Endothelial cell of umbilical vein (primary cell): ENCODE measurements at regions not wholly inside any gene's neighbourhood (a gene's known extent, or its start where the extent isn't known, plus 50 kb on each side); places are given as distances from the start of the nearest gene placed in this dataset.

Source experiments
- BruUV-seq: library from RNA; stranded (reverse); fragments of 400-500 nt; replicated peaks from 2 replicates; lab custom pipeline; 2021; lab: Mats Ljungman, UMichigan
- CTCF ChIA-PET: fragments of 300-600, 350-600 bp; sonication (Branson Sonifier 250); formaldehyde crosslinking; loops from one replicate; lab custom pipeline; 2021; ENCODE audit warnings: antibody characterized with exemption, inconsistent platforms; lab: Charles Lee
- POLR2A ChIA-PET: fragments of 300-600, 350-600 bp; sonication (Branson Sonifier 250); formaldehyde crosslinking; loops from one replicate; lab custom pipeline; 2021; ENCODE audit warnings: antibody characterized with exemption, inconsistent platforms; lab: Charles Lee
- DNase-seq: peaks from one replicate; pipeline ENCODE4 v3.0.0-alpha.2; 2011; ENCODE audit warnings: low read depth, low spot score
- FAIRE-seq: peaks from 2 replicates; lab custom pipeline; 2011; peaks lifted over from hg19 to GRCh38; lab: Jason Lieb, UNC
- H2AFZ ChIP-seq: 2 replicates; pipeline ENCODE4 v1.6.0; 2012; ENCODE audit warnings: low read depth, low read length, control low read depth, inconsistent platforms
- H3K27ac ChIP-seq: 2 replicates; pipeline ENCODE4 v1.5.1; 2011; ENCODE audit warnings: low read depth, mild to moderate bottlenecking, control low read depth, low read length, moderate library complexity; ENCODE audit not compliant: insufficient read depth
- H3K27me3 ChIP-seq, 2 experiments: 2 replicates each; pipeline versions ENCODE4 v1.6.0 to v1.6.1; 2011; ENCODE audit warnings: low read length in 2 of 2, mixed read lengths in 1 of 2; ENCODE audit not compliant: control insufficient read depth in 2 of 2, insufficient read depth in 2 of 2
- H3K36me3 ChIP-seq, 2 experiments: 2 replicates in 1 of 2; 3 replicates in 1 of 2; pipeline ENCODE4 v1.5.1; 2011; ENCODE audit warnings: low read length in 2 of 2, mild to moderate bottlenecking in 1 of 2, moderate library complexity in 1 of 2; ENCODE audit not compliant: control insufficient read depth in 2 of 2, insufficient read depth in 2 of 2; ENCODE audit errors: extremely low read depth in 1 of 2
- H3K4me1 ChIP-seq: 3 replicates; pipeline ENCODE4 v1.5.1; 2011; ENCODE audit warnings: mild to moderate bottlenecking, low read length; ENCODE audit not compliant: control insufficient read depth, insufficient read depth; ENCODE audit errors: extremely low read depth
- H3K4me2 ChIP-seq: 2 replicates; pipeline ENCODE4 v1.6.1; 2011; ENCODE audit warnings: low read length, control low read depth, mixed read lengths; ENCODE audit not compliant: insufficient read depth
- H3K4me3 ChIP-seq, 3 experiments: fragments of 200-600 bp in 1 of 3; sonication (generic), shearing (Covaris generic) in 1 of 3; replicated peaks in 1 of 3; 2 replicates each; pipeline ENCODE4 v1.5.1; 2011 to 2016; ENCODE audit warnings: control low read depth in 3 of 3, low read length in 3 of 3, mild to moderate bottlenecking in 2 of 3, inconsistent platforms in 1 of 3, low read depth in 1 of 3, moderate library complexity in 1 of 3; ENCODE audit not compliant: insufficient read depth in 1 of 3
- H3K79me2 ChIP-seq: 2 replicates; pipeline ENCODE4 v1.6.0; 2012; ENCODE audit warnings: low read length, inconsistent platforms; ENCODE audit not compliant: control insufficient read depth, insufficient read depth
- H3K9ac ChIP-seq: replicated peaks from 2 replicates; pipeline ENCODE3; 2011; ENCODE audit warnings: low read length, control low read depth; ENCODE audit not compliant: insufficient read depth; ENCODE audit errors: extremely low read depth
- H3K9me1 ChIP-seq: replicated peaks from 3 replicates; pipeline ENCODE4 v1.6.0; 2011; ENCODE audit warnings: mild to moderate bottlenecking, low read length; ENCODE audit not compliant: control insufficient read depth, insufficient read depth; ENCODE audit errors: extremely low read depth
- H3K9me3 ChIP-seq: replicated peaks from 2 replicates; pipeline ENCODE4 v1.5.1; 2012; ENCODE audit warnings: low read length, inconsistent platforms; ENCODE audit not compliant: control insufficient read depth, insufficient read depth
- H4K20me1 ChIP-seq: replicated peaks from 2 replicates; pipeline ENCODE3; 2011; ENCODE audit warnings: mild to moderate bottlenecking, low read length; ENCODE audit not compliant: control insufficient read depth, insufficient read depth; ENCODE audit errors: extremely low read depth
- FOS ChIP-seq: IDR thresholded peaks from 2 replicates; pipeline ENCODE4 v1.6.1; 2011; ENCODE audit warnings: mild to moderate bottlenecking, low read length, moderate library complexity, borderline replicate concordance; ENCODE audit not compliant: insufficient read depth
- JUN ChIP-seq: IDR thresholded peaks from 2 replicates; pipeline ENCODE4 v1.6.1; 2011; ENCODE audit warnings: borderline replicate concordance, low read depth; ENCODE audit not compliant: insufficient read length, insufficient read depth
- dilution Hi-C: fragments of 300-500 bp; cut with MboI; formaldehyde crosslinking; loops from one replicate; pipeline ENCODE4 v1.15.0; 2019; ENCODE audit warnings: low sequenced_read_pairs; ENCODE audit not compliant: extremely low pct_ligation_motif_present
- intact Hi-C: fragments of 100-400 bp; cut with micrococcal nuclease; formaldehyde crosslinking; loops from one replicate; pipeline ENCODE4 v1.10.0; 2022
- TF ChIP-seq, protein P1 (sequence below), 2 donors: IDR thresholded peaks; 1 replicate in 1 of 2; 2 replicates in 1 of 2; pipeline ENCODE4 v1.5.1; 2011; ENCODE audit warnings: low read length in 2 of 2, mild to moderate bottlenecking in 2 of 2, moderate library complexity in 2 of 2, control low read depth in 1 of 2, inconsistent platforms in 1 of 2, low read depth in 1 of 2; ENCODE audit not compliant: insufficient read depth in 1 of 2; ENCODE audit errors: extremely low read depth in 1 of 2

DNA sequence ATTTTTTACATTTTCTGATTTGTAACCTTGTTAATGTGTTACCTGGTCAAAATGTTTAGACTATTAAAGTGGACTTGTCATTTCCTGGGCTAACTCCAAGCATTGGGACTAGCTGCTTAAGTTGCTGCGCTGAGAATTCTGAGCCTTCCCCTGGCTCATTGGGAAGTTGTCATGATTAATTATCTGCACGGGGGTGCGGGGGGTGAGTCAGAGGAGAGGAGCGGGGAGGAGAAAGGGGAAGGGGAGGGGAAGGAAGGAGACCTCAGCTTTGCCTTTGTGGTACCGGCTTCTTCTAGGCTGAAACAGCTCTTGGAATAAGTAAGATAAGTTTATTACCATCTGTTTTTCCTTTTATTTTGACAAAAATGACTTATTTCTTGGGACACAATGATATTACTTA is 52.9 kb upstream of the APCDD1 start:
- no peaks in the 10 kb centered on the region for H3K9me1 ChIP-seq
- no peaks in the 10 kb centered on the region for H3K79me2 ChIP-seq
- H4K20me1 ChIP-seq = no peaks in the 10 kb centered on the region
- no peak overlapping the region for H2AFZ ChIP-seq
- H3K9me3 ChIP-seq = no peaks in the 10 kb centered on the region
- intact Hi-C loops (no loop called here), dilution Hi-C loops (no loop called here)
- ChIA-PET CTCF (no interaction called here), POLR2A (interaction anchor here (0.6 kb wide), 1 partner anchor 101 kb away, joined by 7 read pairs; no protein-coding TSS in a partner anchor)
- no peaks in the 10 kb centered on the region for H3K36me3 ChIP-seq
- DNase-seq (no peak), FAIRE-seq (no peak)
- H3K4me2 ChIP-seq = no peak overlapping the region
- H3K4me1 ChIP-seq = no peaks in the 10 kb centered on the region
- peaks cover 2 to 4% of the 10 kb centered on the region in 2 experiments for H3K27me3 ChIP-seq
- no peak overlapping the region for H3K4me3 ChIP-seq
- H3K9ac ChIP-seq = no peak overlapping the region
- TF ChIP-seq FOS (peak; percentile 5), JUN (no peak)
- no TSS peak for BruUV-seq
- H3K27ac ChIP-seq = no peak overlapping the region

- Histone ChIP-seq H3K9me3 (no peaks in the 10 kb centered on the region), H3K4me3 (no peak overlapping the region), H3K27me3 (peaks cover 2 to 4% of the 10 kb centered on the region in 2 experiments), H3K4me2 (no peak overlapping the region), H3K9ac (no peak overlapping the region), H3K27ac (no peak overlapping the region), H3K9me1 (no peaks in the 10 kb centered on the region), H3K36me3 (no peaks in the 10 kb centered on the region), H2AFZ (no peak overlapping the region), H3K4me1 (no peaks in the 10 kb centered on the region), H3K79me2 (no peaks in the 10 kb centered on the region), H4K20me1 (no peaks in the 10 kb centered on the region)
- no peak for FAIRE-seq
- TF ChIP-seq, protein P1, sequence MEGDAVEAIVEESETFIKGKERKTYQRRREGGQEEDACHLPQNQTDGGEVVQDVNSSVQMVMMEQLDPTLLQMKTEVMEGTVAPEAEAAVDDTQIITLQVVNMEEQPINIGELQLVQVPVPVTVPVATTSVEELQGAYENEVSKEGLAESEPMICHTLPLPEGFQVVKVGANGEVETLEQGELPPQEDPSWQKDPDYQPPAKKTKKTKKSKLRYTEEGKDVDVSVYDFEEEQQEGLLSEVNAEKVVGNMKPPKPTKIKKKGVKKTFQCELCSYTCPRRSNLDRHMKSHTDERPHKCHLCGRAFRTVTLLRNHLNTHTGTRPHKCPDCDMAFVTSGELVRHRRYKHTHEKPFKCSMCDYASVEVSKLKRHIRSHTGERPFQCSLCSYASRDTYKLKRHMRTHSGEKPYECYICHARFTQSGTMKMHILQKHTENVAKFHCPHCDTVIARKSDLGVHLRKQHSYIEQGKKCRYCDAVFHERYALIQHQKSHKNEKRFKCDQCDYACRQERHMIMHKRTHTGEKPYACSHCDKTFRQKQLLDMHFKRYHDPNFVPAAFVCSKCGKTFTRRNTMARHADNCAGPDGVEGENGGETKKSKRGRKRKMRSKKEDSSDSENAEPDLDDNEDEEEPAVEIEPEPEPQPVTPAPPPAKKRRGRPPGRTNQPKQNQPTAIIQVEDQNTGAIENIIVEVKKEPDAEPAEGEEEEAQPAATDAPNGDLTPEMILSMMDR (IDR thresholded peaks at IDR 0.05; ENCODE audit: extremely low read depth in 1 of 2, insufficient read depth in 1 of 2, low read depth in 1 of 2, low read length in 2 of 2) = no peak
- no peak for TF ChIP-seq JUN
- CTCF ChIA-PET = no interaction called here
- dilution Hi-C loops (no loop called here), intact Hi-C loops (no loop called here)
- DNase-seq = no peak
- BruUV-seq = no TSS peak
- POLR2A ChIA-PET = no interaction called here
Observed at GRCh38 chr18:10401930-10402329, 52.5 kb upstream of the APCDD1 start.
